ENCODE measurements at regions not wholly inside any gene's neighbourhood (a gene's known extent, or its start where the extent isn't known, plus 50 kb on each side); places are given as distances from the start of the nearest gene placed in this dataset.

DNA sequence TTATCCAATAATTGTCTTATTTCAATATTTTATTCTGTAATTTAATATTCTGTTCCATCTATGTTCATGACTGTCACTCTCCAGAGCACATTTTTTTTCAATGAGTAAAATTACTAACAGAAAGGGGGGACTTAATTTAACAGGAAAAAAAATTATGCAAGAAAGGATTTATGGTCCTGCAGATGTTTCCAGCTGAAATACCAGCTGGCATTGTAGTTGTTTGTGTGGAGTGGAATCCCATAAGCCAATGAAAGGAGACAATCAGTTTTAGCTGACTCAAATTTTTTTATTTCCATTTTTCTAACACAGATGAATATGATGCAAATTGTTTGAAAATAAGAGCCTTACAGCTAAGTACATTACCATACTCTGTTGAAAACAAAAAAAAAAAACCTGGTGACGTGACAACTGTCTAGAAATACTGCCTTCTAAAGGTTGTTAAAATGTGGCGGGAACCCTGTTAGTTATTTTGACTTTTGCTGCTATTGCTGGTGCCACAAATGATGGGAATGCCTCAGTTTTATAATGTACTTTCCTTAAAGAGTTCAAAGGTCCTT, 389.1 kb downstream of the ETS1 start:
- H3K9me3 Mint-ChIP-seq = no peaks in the 10 kb centered on the region
- H3K27ac Mint-ChIP-seq = no peak overlapping the region
- H3K4me1 ChIP-seq (ENCODE audit: control insufficient read depth, insufficient read depth, low read length) = no peaks in the 10 kb centered on the region
- H3K4me1 Mint-ChIP-seq = peaks cover 2% of the 10 kb centered on the region
- no peak overlapping the region for H3K9ac ChIP-seq (ENCODE audit: extremely low read depth, low read length, poor library complexity, severe bottlenecking)
- no peaks in the 10 kb centered on the region for H3K36me3 ChIP-seq (ENCODE audit: control insufficient read depth, insufficient read depth, low read length)
- H3K27me3 ChIP-seq (ENCODE audit: control insufficient read depth, insufficient read depth, low read length, poor library complexity, severe bottlenecking) = no peaks in the 10 kb centered on the region
- no peaks in the 10 kb centered on the region for H3K9me3 ChIP-seq (ENCODE audit: control insufficient read depth, low read length)
- no peak for DNase-seq
- 86% methylated on average over 2 of the region's 2 CpGs; no CpG with 5 or more reads in 1 of the 2 experiments for WGBS, 2 experiments (ENCODE audit: insufficient coverage in 1 of 2, insufficient read length in 1 of 2)
- H3K36me3 Mint-ChIP-seq (ENCODE audit: low read depth) = no peaks in the 10 kb centered on the region
- H3K4me3 ChIP-seq (ENCODE audit: low read length) = no peak overlapping the region
- no peak overlapping the region for H3K27ac ChIP-seq (ENCODE audit: low read depth, low read length)
- no peaks in the 10 kb centered on the region for H3K27me3 Mint-ChIP-seq (ENCODE audit: insufficient read depth)
- no peak overlapping the region for H3K4me3 Mint-ChIP-seq
- TF ChIP-seq, protein P1, sequence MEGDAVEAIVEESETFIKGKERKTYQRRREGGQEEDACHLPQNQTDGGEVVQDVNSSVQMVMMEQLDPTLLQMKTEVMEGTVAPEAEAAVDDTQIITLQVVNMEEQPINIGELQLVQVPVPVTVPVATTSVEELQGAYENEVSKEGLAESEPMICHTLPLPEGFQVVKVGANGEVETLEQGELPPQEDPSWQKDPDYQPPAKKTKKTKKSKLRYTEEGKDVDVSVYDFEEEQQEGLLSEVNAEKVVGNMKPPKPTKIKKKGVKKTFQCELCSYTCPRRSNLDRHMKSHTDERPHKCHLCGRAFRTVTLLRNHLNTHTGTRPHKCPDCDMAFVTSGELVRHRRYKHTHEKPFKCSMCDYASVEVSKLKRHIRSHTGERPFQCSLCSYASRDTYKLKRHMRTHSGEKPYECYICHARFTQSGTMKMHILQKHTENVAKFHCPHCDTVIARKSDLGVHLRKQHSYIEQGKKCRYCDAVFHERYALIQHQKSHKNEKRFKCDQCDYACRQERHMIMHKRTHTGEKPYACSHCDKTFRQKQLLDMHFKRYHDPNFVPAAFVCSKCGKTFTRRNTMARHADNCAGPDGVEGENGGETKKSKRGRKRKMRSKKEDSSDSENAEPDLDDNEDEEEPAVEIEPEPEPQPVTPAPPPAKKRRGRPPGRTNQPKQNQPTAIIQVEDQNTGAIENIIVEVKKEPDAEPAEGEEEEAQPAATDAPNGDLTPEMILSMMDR (conservative IDR thresholded peaks at IDR 0.05) = no peak

DNA sequence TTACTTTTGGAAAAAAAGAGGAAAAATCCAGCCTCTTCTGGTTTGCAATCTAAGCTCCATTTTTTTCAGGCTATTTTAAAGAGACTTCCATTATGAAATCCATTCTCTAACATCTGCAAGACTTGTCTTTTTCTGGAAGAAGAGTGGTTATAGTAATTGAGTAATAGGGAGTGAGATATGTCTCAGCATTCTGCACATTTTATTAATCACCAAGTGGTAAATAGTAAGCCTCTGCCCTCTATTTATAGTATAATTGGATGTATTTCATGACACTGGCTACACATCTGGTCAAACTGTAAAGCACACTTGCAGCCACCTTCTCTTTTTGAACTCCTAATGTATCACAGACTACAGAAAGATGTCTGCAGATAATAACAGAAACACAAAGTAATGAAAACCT, 391.1 kb downstream of the ETS1 start:
- no peaks in the 10 kb centered on the region for H3K36me3 Mint-ChIP-seq (ENCODE audit: low read depth)
- TF ChIP-seq, protein P1 (conservative IDR thresholded peaks at IDR 0.05) = no peak
- no peak overlapping the region for H3K27ac Mint-ChIP-seq
- Histone ChIP-seq H3K27me3 (ENCODE audit: control insufficient read depth, insufficient read depth, low read length, poor library complexity, severe bottlenecking) (no peaks in the 10 kb centered on the region), H3K9ac (ENCODE audit: extremely low read depth, low read length, poor library complexity, severe bottlenecking) (no peak overlapping the region), H3K36me3 (ENCODE audit: control insufficient read depth, insufficient read depth, low read length) (no peaks in the 10 kb centered on the region), H3K4me3 (ENCODE audit: low read length) (no peak overlapping the region), H3K4me1 (ENCODE audit: control insufficient read depth, insufficient read depth, low read length) (no peaks in the 10 kb centered on the region), H3K27ac (ENCODE audit: low read depth, low read length) (no peak overlapping the region), H3K9me3 (ENCODE audit: control insufficient read depth, low read length) (no peaks in the 10 kb centered on the region)
- H3K9me3 Mint-ChIP-seq = no peaks in the 10 kb centered on the region
- no peak overlapping the region for H3K4me3 Mint-ChIP-seq
- H3K27me3 Mint-ChIP-seq (ENCODE audit: insufficient read depth) = no peaks in the 10 kb centered on the region
- H3K4me1 Mint-ChIP-seq = peaks cover 2% of the 10 kb centered on the region
- DNase-seq = no peak

DNA sequence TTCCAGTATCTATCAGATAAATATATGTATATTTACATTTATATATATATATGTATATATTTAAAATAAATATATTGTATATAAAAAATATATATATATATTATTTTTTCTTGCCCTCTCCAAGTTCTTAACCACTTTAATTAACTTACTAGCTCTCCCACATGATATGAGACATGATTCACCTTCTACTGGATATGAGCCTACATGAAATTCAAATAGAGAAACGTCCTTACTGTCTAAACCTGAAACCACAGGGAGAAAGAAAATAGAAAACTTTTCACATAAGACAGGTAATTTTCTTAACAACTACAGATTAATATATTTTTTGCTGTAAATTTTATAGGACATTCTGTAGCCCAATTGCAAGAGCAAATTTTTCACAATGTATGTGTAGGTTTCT, 391.6 kb downstream of the ETS1 start:
- H3K9ac ChIP-seq (ENCODE audit: extremely low read depth, low read length, poor library complexity, severe bottlenecking) = no peak overlapping the region
- TF ChIP-seq, protein P1 (conservative IDR thresholded peaks at IDR 0.05) = no peak
- H3K4me3 ChIP-seq (ENCODE audit: low read length) = no peak overlapping the region
- Mint-ChIP-seq H3K9me3 (no peaks in the 10 kb centered on the region), H3K27me3 (ENCODE audit: insufficient read depth) (no peaks in the 10 kb centered on the region), H3K36me3 (ENCODE audit: low read depth) (no peaks in the 10 kb centered on the region), H3K4me1 (peaks cover 2% of the 10 kb centered on the region), H3K27ac (no peak overlapping the region), H3K4me3 (no peak overlapping the region)
- DNase-seq = no peak
- H3K27ac ChIP-seq (ENCODE audit: low read depth, low read length) = no peak overlapping the region
- H3K36me3 ChIP-seq (ENCODE audit: control insufficient read depth, insufficient read depth, low read length) = no peaks in the 10 kb centered on the region
- WGBS, 2 experiments (ENCODE audit: insufficient coverage in 1 of 2, insufficient read length in 1 of 2) = 63% methylated on average over 1 of the region's 1 CpG; no CpG with 5 or more reads in 1 of the 2 experiments
- no peaks in the 10 kb centered on the region for H3K27me3 ChIP-seq (ENCODE audit: control insufficient read depth, insufficient read depth, low read length, poor library complexity, severe bottlenecking)
- H3K9me3 ChIP-seq (ENCODE audit: control insufficient read depth, low read length) = no peaks in the 10 kb centered on the region
- no peaks in the 10 kb centered on the region for H3K4me1 ChIP-seq (ENCODE audit: control insufficient read depth, insufficient read depth, low read length)
